Right lobe of liver (tissue), 6 donors: ENCODE measurements at regions not wholly inside any gene's neighbourhood (a gene's known extent, or its start where the extent isn't known, plus 50 kb on each side); places are given as distances from the start of the nearest gene placed in this dataset.

Source experiments
- ATAC-seq, 4 donors: fragments of 200-7000 bp; cut with Tn5 transposase; one replicate each; pipeline ENCODE4 v1.9.1; 2020; ENCODE audit warnings: mild to moderate bottlenecking in 4 of 4, moderate library complexity in 4 of 4
- DNase-seq, 3 donors: peaks; one replicate each; pipeline ENCODE4 v3.0.0-alpha.2; 2020
- H3K27ac ChIP-seq, 3 donors: fragments of 200-600 bp; one replicate each; pipeline ENCODE4 v1.8.0; 2022
- H3K27me3 ChIP-seq, 2 donors: fragments of 200-600 bp; one replicate each; pipeline ENCODE4 v1.8.0; 2022
- H3K36me3 ChIP-seq, 4 donors: fragments of 200-600 bp; sonication (generic) in 1 of 4; one replicate each; pipeline versions ENCODE4 v1.5.1 to v1.8.0; 2017 to 2022; ENCODE audit warnings: control low read depth in 1 of 4
- H3K4me1 ChIP-seq, 4 donors: fragments of 200-600 bp; sonication (generic) in 1 of 4; one replicate each; pipeline versions ENCODE4 v1.5.1 to v1.8.0; 2017 to 2022; ENCODE audit warnings: control low read depth in 1 of 4
- H3K4me3 ChIP-seq, 3 donors: fragments of 200-600 bp; one replicate each; pipeline ENCODE4 v1.8.0; 2022
- H3K9me3 ChIP-seq, 4 donors: fragments of 200-600 bp; sonication (generic) in 1 of 4; one replicate each; pipeline versions ENCODE4 v1.5.1 to v1.8.0; 2017 to 2022; ENCODE audit warnings: control low read depth in 1 of 4
- CTCF ChIP-seq, 4 donors: fragments of 200-600 bp in 3 of 4; fragments of 450-650 bp in 1 of 4; IDR thresholded peaks; one replicate each; pipeline versions ENCODE4 v1.5.1 to v1.8.0; 2016 to 2022; ENCODE audit warnings: antibody characterized with exemption in 4 of 4, mild to moderate bottlenecking in 2 of 4
- POLR2A ChIP-seq: fragments of 450-650 bp; IDR thresholded peaks from one replicate; pipeline ENCODE4 v1.6.1; 2017; ENCODE audit warnings: antibody characterized with exemption, mild to moderate bottlenecking
- WGBS: methylation state at CpG from one replicate; pipeline ENCODE4 v1.1.6; 2018; ENCODE audit warnings: low coverage, low lambda C conversion rate; ENCODE audit not compliant: insufficient coverage; ENCODE audit errors: missing lambda C conversion rate; 5-methylcytosine and 5-hydroxymethylcytosine counted together
- intact Hi-C, 2 donors: fragments of 100-400 bp; cut with DNase I; formaldehyde crosslinking; loops; one replicate each; pipeline versions ENCODE4 v1.11.2 to v1.14.1; 2022
- donor health status: DM: no; HTN: yes; CAD: no.
- donor health status: DM: no; HTN: no; CAD: no.
- donor health status: DM: no; HTN: no; CAD: no.
- donor health status: DM: no; HTN: yes; CAD: no.
- donor health status: DM: no; HTN: yes; CAD: no.

DNA sequence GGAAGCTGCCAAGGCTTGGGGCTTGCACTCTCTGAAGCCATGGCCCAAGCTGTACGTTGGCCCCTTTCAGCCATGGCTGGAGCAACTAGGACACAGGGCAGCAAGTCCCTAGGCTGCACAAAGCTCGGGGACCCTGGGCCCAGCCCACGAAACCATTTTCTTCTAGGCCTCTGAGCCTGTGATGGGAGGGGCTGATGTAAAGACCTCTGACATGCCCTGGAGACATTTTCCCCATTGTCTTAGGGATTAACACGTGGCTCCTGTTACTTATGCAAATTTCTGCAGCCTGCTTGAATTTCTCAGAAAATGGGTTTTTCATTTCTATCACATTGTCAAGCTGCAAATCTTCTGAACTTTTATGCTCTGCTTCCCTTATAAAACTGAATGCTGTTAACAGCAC, 83.0 kb upstream of the DAP start:
- H3K27me3 ChIP-seq: no peaks in the 10 kb centered on the region
- DNase-seq: no peak
- no peak for ATAC-seq
- no peak for TF ChIP-seq POLR2A
- no peak for TF ChIP-seq CTCF (IDR thresholded peaks at IDR 0.05)
- no peak overlapping the region for H3K4me3 ChIP-seq
- H3K4me1 ChIP-seq: no peaks in the 10 kb centered on the region
- no peaks in the 10 kb centered on the region for H3K9me3 ChIP-seq
- 40% methylated on average over 1 of the region's 4 CpGs for WGBS
- H3K36me3 ChIP-seq: no peaks in the 10 kb centered on the region
- H3K27ac ChIP-seq: no peak overlapping the region
- intact Hi-C loops: no loop called here

- Histone ChIP-seq H3K4me1 (no peaks in the 10 kb centered on the region), H3K27ac (no peak overlapping the region), H3K4me3 (no peak overlapping the region), H3K27me3 (no peaks in the 10 kb centered on the region), H3K36me3 (no peaks in the 10 kb centered on the region), H3K9me3 (no peaks in the 10 kb centered on the region)
- no peak for TF ChIP-seq CTCF (IDR thresholded peaks at IDR 0.05)
- TF ChIP-seq POLR2A: no peak
- WGBS: 75% methylated on average over 3 of the region's 3 CpGs
- DNase-seq (no peak), ATAC-seq (no peak)
- intact Hi-C loops: no loop called here
Observed at GRCh38 chr5:10842823-10843222, 81.8 kb upstream of the DAP start.

GRCh38 chr5:10839916-10840599, 79.0 kb upstream of the DAP start:
- no peaks in the 10 kb centered on the region for H3K27me3 ChIP-seq
- WGBS: 71% methylated on average over 2 of the region's 3 CpGs
- intact Hi-C loops: no loop called here

DNA sequence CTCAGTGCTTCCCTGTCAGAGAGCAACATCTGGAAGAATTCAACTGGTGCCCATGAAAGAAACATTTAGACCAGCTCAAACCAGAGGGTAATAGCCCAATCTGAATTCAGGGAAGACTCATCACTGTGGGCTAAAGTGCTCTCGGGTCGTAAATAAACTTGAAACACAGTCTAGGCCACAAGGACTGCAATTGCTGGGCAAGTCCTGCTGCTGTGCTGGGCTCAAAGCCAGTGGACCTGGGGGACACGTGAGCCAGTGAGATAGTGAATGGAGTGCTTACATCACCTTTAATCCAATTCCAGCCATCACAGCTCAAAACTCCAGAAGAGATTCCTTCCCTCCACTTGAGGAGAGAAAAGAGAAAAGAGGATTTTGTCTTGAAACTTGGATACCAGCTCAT, 78.1 kb upstream of the DAP start:
- intact Hi-C loops: no loop called here
- H3K27ac ChIP-seq: no peak overlapping the region
- TF ChIP-seq POLR2A (no peak), CTCF (IDR thresholded peaks at IDR 0.05) (no peak)
- 36% methylated on average over 1 of the region's 3 CpGs for WGBS
- no peaks in the 10 kb centered on the region for H3K27me3 ChIP-seq
- no peaks in the 10 kb centered on the region for H3K36me3 ChIP-seq
- H3K9me3 ChIP-seq: no peaks in the 10 kb centered on the region
- no peak overlapping the region for H3K4me3 ChIP-seq
- no peak for ATAC-seq
- no peaks in the 10 kb centered on the region for H3K4me1 ChIP-seq
- no peak for DNase-seq

More at GRCh38 chr5:10839916-10840599, 79.0 kb upstream of the DAP start:
- Histone ChIP-seq H3K36me3 (no peaks in the 10 kb centered on the region), H3K4me1 (no peaks in the 10 kb centered on the region), H3K4me3 (no peak overlapping the region), H3K27ac (no peak overlapping the region), H3K9me3 (no peaks in the 10 kb centered on the region)
- DNase-seq (no peak), ATAC-seq (no peak)
- TF ChIP-seq POLR2A: no peak
- TF ChIP-seq CTCF (IDR thresholded peaks at IDR 0.05): no peak

- no peak for DNase-seq
- ATAC-seq: no peak
- intact Hi-C loops: no loop called here
- Histone ChIP-seq H3K9me3 (no peaks in the 10 kb centered on the region), H3K36me3 (no peaks in the 10 kb centered on the region), H3K4me3 (no peak overlapping the region), H3K27ac (no peak overlapping the region), H3K27me3 (no peaks in the 10 kb centered on the region), H3K4me1 (no peaks in the 10 kb centered on the region)
- TF ChIP-seq CTCF (IDR thresholded peaks at IDR 0.05): no peak
- no peak for TF ChIP-seq POLR2A
- WGBS: 63% methylated on average over 3 of the region's 5 CpGs
Observed at GRCh38 chr5:10838038-10838437, 77.0 kb upstream of the DAP start.
